Activated CD8-positive, alpha-beta T cell treated with anti-CD3 and anti-CD28 coated beads for 36 hours (primary cell): ENCODE measurements at regions not wholly inside any gene's neighbourhood (a gene's known extent, or its start where the extent isn't known, plus 50 kb on each side); places are given as distances from the start of the nearest gene placed in this dataset.

ENCODE experiments used
- ATAC-seq: fragments of 200-7000 bp; cut with Tn5 transposase; one replicate; pipeline ENCODE4 v1.10.0; 2021; ENCODE audit warnings: mild to moderate bottlenecking, moderate library complexity
- CTCF ChIA-PET: fragments of 350-600 bp; sonication (Branson Sonifier 250); formaldehyde crosslinking; loops from one replicate; lab custom pipeline; 2021; ENCODE audit warnings: antibody characterized with exemption; lab: Charles Lee
- POLR2A ChIA-PET: fragments of 350-600 bp; sonication (Branson Sonifier 250); formaldehyde crosslinking; loops from one replicate; lab custom pipeline; 2021; ENCODE audit warnings: antibody characterized with exemption; lab: Charles Lee
- DNase-seq: peaks from one replicate; pipeline ENCODE4 v3.0.0-alpha.2; 2020
- H3K27ac Mint-ChIP-seq: one replicate; pipeline ENCODE4 v1.8.0; 2021; ENCODE audit warnings: mild to moderate bottlenecking, mixed read lengths
- H3K27me3 Mint-ChIP-seq: one replicate; pipeline ENCODE4 v1.8.0; 2021; ENCODE audit warnings: mixed read lengths
- H3K36me3 Mint-ChIP-seq: one replicate; pipeline ENCODE4 v1.8.0; 2021; ENCODE audit warnings: low read depth, mixed read lengths
- H3K4me1 Mint-ChIP-seq: one replicate; pipeline ENCODE4 v1.8.0; 2021; ENCODE audit warnings: low read depth, mixed read lengths
- H3K4me3 Mint-ChIP-seq: one replicate; pipeline ENCODE4 v1.8.0; 2021; ENCODE audit warnings: mild to moderate bottlenecking, moderate library complexity, mixed read lengths
- H3K9me3 Mint-ChIP-seq: one replicate; pipeline ENCODE4 v1.8.0; 2021; ENCODE audit warnings: mixed read lengths
- CTCF ChIP-seq: fragments of 200-600 bp; IDR thresholded peaks from one replicate; pipeline ENCODE4 v1.8.0; 2022; ENCODE audit warnings: antibody characterized with exemption, mild to moderate bottlenecking
- intact Hi-C: fragments of 100-400 bp; cut with micrococcal nuclease; formaldehyde crosslinking; loops from one replicate; pipeline ENCODE4 v1.10.0; 2022

- Mint-ChIP-seq H3K27me3 (peaks cover 3% of the 10 kb centered on the region), H3K9me3 (peaks cover 4% of the 10 kb centered on the region), H3K36me3 (no peaks in the 10 kb centered on the region), H3K27ac (no peak overlapping the region), H3K4me1 (no peaks in the 10 kb centered on the region), H3K4me3 (no peak overlapping the region)
- DNase-seq (no peak), ATAC-seq (no peak)
- POLR2A ChIA-PET: no interaction called here
- TF ChIP-seq CTCF: no peak
- CTCF ChIA-PET: no interaction called here
- intact Hi-C loops: no loop called here
These were observed 136.2 kb upstream of the IPO9 start for GRCh38 chr1:201692555-201693394.

GRCh38 chr1:201693890-201694607 is 134.9 kb upstream of the IPO9 start:
- no peak for TF ChIP-seq CTCF
- ChIA-PET CTCF (no interaction called here), POLR2A (no interaction called here)
- peaks cover 4% of the 10 kb centered on the region for H3K9me3 Mint-ChIP-seq
- H3K4me1 Mint-ChIP-seq: no peaks in the 10 kb centered on the region
- no peak for ATAC-seq
- no peak overlapping the region for H3K27ac Mint-ChIP-seq
- H3K27me3 Mint-ChIP-seq: peaks cover 3% of the 10 kb centered on the region
- intact Hi-C loops: no loop called here
- H3K36me3 Mint-ChIP-seq: no peaks in the 10 kb centered on the region
- H3K4me3 Mint-ChIP-seq: no peak overlapping the region
- DNase-seq: no peak

GRCh38 chr1:201694608-201695335 is 134.2 kb upstream of the IPO9 start:
- Mint-ChIP-seq H3K27me3 (peaks cover 3% of the 10 kb centered on the region), H3K36me3 (no peaks in the 10 kb centered on the region), H3K4me1 (no peaks in the 10 kb centered on the region), H3K27ac (no peak overlapping the region), H3K4me3 (no peak overlapping the region), H3K9me3 (peaks cover 4% of the 10 kb centered on the region)
- intact Hi-C loops: no loop called here
- no peak for TF ChIP-seq CTCF
- no peak for ATAC-seq
- CTCF ChIA-PET: no interaction called here
- DNase-seq: no peak
- POLR2A ChIA-PET: interaction anchor here (1.2 kb wide), 1 partner anchor 24 kb away, joined by 3 read pairs; no protein-coding TSS in a partner anchor

- ChIA-PET CTCF (no interaction called here), POLR2A (interaction anchor here (1.2 kb wide), 1 partner anchor 24 kb away, joined by 3 read pairs; no protein-coding TSS in a partner anchor)
- no peaks in the 10 kb centered on the region for H3K36me3 Mint-ChIP-seq
- H3K9me3 Mint-ChIP-seq: peaks cover under 1% of the 10 kb centered on the region
- no peak overlapping the region for H3K4me3 Mint-ChIP-seq
- intact Hi-C loops: no loop called here
- H3K27ac Mint-ChIP-seq: no peak overlapping the region
- DNase-seq (no peak), ATAC-seq (no peak)
- no peak for TF ChIP-seq CTCF
- H3K4me1 Mint-ChIP-seq: no peaks in the 10 kb centered on the region
- peaks cover 3% of the 10 kb centered on the region for H3K27me3 Mint-ChIP-seq
These were observed 133.3 kb upstream of the IPO9 start for GRCh38 chr1:201695607-201696006.
